H1 (cell line): ENCODE measurements at regions not wholly inside any gene's neighbourhood (a gene's known extent, or its start where the extent isn't known, plus 50 kb on each side); places are given as distances from the start of the nearest gene placed in this dataset.

ENCODE experiments used
- CHD2 ChIP-seq: IDR thresholded peaks from 2 replicates; pipeline ENCODE4 v1.6.1; 2012; ENCODE audit warnings: low read length, improper control_type of control experiment
- SRF ChIP-seq: IDR thresholded peaks from 2 replicates; pipeline ENCODE4 v1.6.1; 2011; ENCODE audit warnings: mild to moderate bottlenecking, low read depth, low read length, moderate library complexity
- SUZ12 ChIP-seq: fragments of 200-600 bp; sonication (generic); IDR thresholded peaks from 2 replicates; pipeline ENCODE4 v1.6.1; 2012; ENCODE audit warnings: mild to moderate bottlenecking, inconsistent platforms, low read length, moderate library complexity, mixed read lengths

DNA sequence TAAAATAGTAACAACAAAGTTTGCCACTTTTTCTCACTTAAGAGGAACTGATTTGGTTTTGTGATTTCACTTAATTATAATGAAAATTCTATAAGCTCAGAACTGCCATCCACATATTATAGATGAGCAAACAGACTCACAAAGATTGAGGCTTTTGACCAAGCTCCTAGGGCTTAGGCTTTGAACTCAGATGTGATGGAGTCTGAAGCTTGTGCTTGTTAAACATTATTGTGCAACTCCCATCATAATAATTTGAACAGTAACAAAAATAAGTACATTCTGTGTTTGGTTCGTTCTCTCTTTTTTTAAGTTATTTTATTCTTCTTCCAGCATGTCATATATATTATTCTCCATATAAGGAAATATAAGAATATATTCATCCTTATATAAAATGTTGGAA, 403.4 kb downstream of the PTPRC start (continued):
- TF ChIP-seq CHD2 (no peak), SRF (no peak), SUZ12 (no peak)
